ENCODE measurements at regions not wholly inside any gene's neighbourhood (a gene's known extent, or its start where the extent isn't known, plus 50 kb on each side); places are given as distances from the start of the nearest gene placed in this dataset.
A peak's percentile ranks its signal among the peaks of the same experiment; 100 is the strongest.

- FAIRE-seq, result peak; percentile 17
- H3K9me1 ChIP-seq (ENCODE audit: control insufficient read depth, extremely low read depth, insufficient read depth, low read length), result no peaks in the 10 kb centered on the region
- H3K4me1 ChIP-seq (ENCODE audit: control insufficient read depth, extremely low read depth, insufficient read depth, low read length), result no peaks in the 10 kb centered on the region
- H3K79me2 ChIP-seq (ENCODE audit: control insufficient read depth, insufficient read depth, low read length), result no peaks in the 10 kb centered on the region
- H4K20me1 ChIP-seq (ENCODE audit: control insufficient read depth, extremely low read depth, insufficient read depth, low read length), result no peaks in the 10 kb centered on the region
- H3K36me3 ChIP-seq (ENCODE audit: control insufficient read depth in 2 of 2, extremely low read depth in 1 of 2, insufficient read depth in 2 of 2, low read length in 2 of 2), result no peaks in the 10 kb centered on the region
- H3K4me3 ChIP-seq (ENCODE audit: control insufficient read depth in 2 of 3, extremely low read depth in 1 of 3, insufficient read depth in 2 of 3, low read depth in 1 of 3, low read length in 3 of 3), result no peak overlapping the region
- no peak overlapping the region for H2AFZ ChIP-seq (ENCODE audit: control insufficient read depth, low read length)
- no peaks in the 10 kb centered on the region for H3K9me3 ChIP-seq (ENCODE audit: control insufficient read depth, low read depth, low read length)
- DNase-seq (ENCODE audit: low read depth, low spot score), result no peak
- H3K4me2 ChIP-seq (ENCODE audit: control insufficient read depth, extremely low read depth, insufficient read depth, low read depth, low read length), result no peak overlapping the region
- H3K27ac ChIP-seq (ENCODE audit: control insufficient read depth, insufficient read depth, low read length), result no peak overlapping the region
- no peaks in the 10 kb centered on the region for H3K27me3 ChIP-seq (ENCODE audit: control insufficient read depth, extremely low read depth, insufficient read depth, low read length)
- no peak for TF ChIP-seq EZH2 (IDR thresholded peaks at IDR 0.05; ENCODE audit: low read length)
- no peak for TF ChIP-seq CTCF (optimal IDR thresholded peaks at IDR 0.05 in 1 of 3, IDR thresholded peaks at IDR 0.05 in 1 of 3, conservative IDR thresholded peaks at IDR 0.05 in 1 of 3; ENCODE audit: extremely low read depth in 1 of 3, insufficient read depth in 2 of 3, low read length in 3 of 3)
- no peak overlapping the region for H3K9ac ChIP-seq (ENCODE audit: control insufficient read depth, extremely low read depth, insufficient read depth, low read length)
- dilution Hi-C loops (cut with MboI; ENCODE audit: extremely low pct_ligation_motif_present, low sequenced_read_pairs), result no loop called here
Measured at GRCh38 chr11:25927411-25927953, 404.4 kb upstream of the ANO3 start.

- no peak for FAIRE-seq
- TF ChIP-seq EZH2 (IDR thresholded peaks at IDR 0.05; ENCODE audit: low read length) (no peak), CTCF (optimal IDR thresholded peaks at IDR 0.05 in 1 of 3, IDR thresholded peaks at IDR 0.05 in 1 of 3, conservative IDR thresholded peaks at IDR 0.05 in 1 of 3; ENCODE audit: extremely low read depth in 1 of 3, insufficient read depth in 2 of 3, low read length in 3 of 3) (no peak)
- Histone ChIP-seq H4K20me1 (ENCODE audit: control insufficient read depth, extremely low read depth, insufficient read depth, low read length) (no peaks in the 10 kb centered on the region), H3K79me2 (ENCODE audit: control insufficient read depth, insufficient read depth, low read length) (no peaks in the 10 kb centered on the region), H3K9me3 (ENCODE audit: control insufficient read depth, low read depth, low read length) (no peaks in the 10 kb centered on the region), H3K27ac (ENCODE audit: control insufficient read depth, insufficient read depth, low read length) (no peak overlapping the region), H3K27me3 (ENCODE audit: control insufficient read depth, extremely low read depth, insufficient read depth, low read length) (no peaks in the 10 kb centered on the region), H2AFZ (ENCODE audit: control insufficient read depth, low read length) (no peak overlapping the region), H3K4me1 (ENCODE audit: control insufficient read depth, extremely low read depth, insufficient read depth, low read length) (no peaks in the 10 kb centered on the region), H3K36me3 (ENCODE audit: control insufficient read depth in 2 of 2, extremely low read depth in 1 of 2, insufficient read depth in 2 of 2, low read length in 2 of 2) (no peaks in the 10 kb centered on the region), H3K4me3 (ENCODE audit: control insufficient read depth in 2 of 3, extremely low read depth in 1 of 3, insufficient read depth in 2 of 3, low read depth in 1 of 3, low read length in 3 of 3) (no peak overlapping the region), H3K9me1 (ENCODE audit: control insufficient read depth, extremely low read depth, insufficient read depth, low read length) (no peaks in the 10 kb centered on the region), H3K4me2 (ENCODE audit: control insufficient read depth, extremely low read depth, insufficient read depth, low read depth, low read length) (no peak overlapping the region), H3K9ac (ENCODE audit: control insufficient read depth, extremely low read depth, insufficient read depth, low read length) (no peak overlapping the region)
- DNase-seq (ENCODE audit: low read depth, low spot score), result no peak
- dilution Hi-C loops (cut with MboI; ENCODE audit: extremely low pct_ligation_motif_present, low sequenced_read_pairs), result no loop called here
Measured at GRCh38 chr11:25928076-25928475, 403.9 kb upstream of the ANO3 start.

All from keratinocyte (primary cell).